MG63 (cell line): ENCODE measurements at regions not wholly inside any gene's neighbourhood (a gene's known extent, or its start where the extent isn't known, plus 50 kb on each side); places are given as distances from the start of the nearest gene placed in this dataset.
A peak's percentile ranks its signal among the peaks of the same experiment; 100 is the strongest.

Experiments used
- DNase-seq: peaks from one replicate; pipeline ENCODE4 v3.0.0-alpha.2; 2020
- H3K27me3 ChIP-seq: fragments of 250-450 bp; sonication (Bioruptor Pico); 2 replicates; pipeline ENCODE4 v1.5.1; 2020; ENCODE audit warnings: mild to moderate bottlenecking, moderate library complexity
- H3K36me3 ChIP-seq: fragments of 250-450 bp; sonication (Bioruptor Pico); 2 replicates; pipeline ENCODE4 v1.5.1; 2020; ENCODE audit warnings: mild to moderate bottlenecking, moderate library complexity
- H3K4me3 ChIP-seq: fragments of 250-450 bp; sonication (Bioruptor Pico); 2 replicates; pipeline ENCODE4 v1.5.1; 2020; ENCODE audit warnings: mild to moderate bottlenecking, moderate library complexity
- H3K9me3 ChIP-seq: fragments of 250-450 bp; sonication (Bioruptor Pico); 2 replicates; pipeline ENCODE4 v1.5.1; 2020; ENCODE audit warnings: mild to moderate bottlenecking, moderate library complexity

DNA sequence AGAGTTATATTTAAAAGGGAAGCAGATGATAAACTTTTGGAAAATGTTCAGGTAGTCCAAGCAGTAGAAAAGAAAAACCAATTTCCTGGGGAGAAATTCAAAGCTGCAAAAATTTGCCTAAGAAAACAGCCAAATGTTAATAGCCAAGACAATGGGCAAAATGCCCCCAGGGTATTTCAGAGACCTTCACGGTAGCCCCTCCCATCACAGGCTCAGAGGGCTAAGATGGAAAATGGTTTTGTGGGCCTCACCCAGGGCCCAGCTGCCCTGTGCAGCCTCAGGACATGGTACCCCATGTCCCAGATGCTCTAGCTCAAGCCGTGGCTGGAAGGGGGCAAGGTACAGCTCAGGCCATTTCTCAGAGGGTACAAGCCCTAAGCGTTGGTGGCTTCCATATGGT lies 391.0 kb downstream of the ZIC4 start:
- Histone ChIP-seq H3K4me3 (no peak overlapping the region), H3K27me3 (no peaks in the 10 kb centered on the region), H3K36me3 (no peaks in the 10 kb centered on the region), H3K9me3 (peaks cover 3% of the 10 kb centered on the region; the same call in 1 of the 2 replicates)
- no peak for DNase-seq

DNA sequence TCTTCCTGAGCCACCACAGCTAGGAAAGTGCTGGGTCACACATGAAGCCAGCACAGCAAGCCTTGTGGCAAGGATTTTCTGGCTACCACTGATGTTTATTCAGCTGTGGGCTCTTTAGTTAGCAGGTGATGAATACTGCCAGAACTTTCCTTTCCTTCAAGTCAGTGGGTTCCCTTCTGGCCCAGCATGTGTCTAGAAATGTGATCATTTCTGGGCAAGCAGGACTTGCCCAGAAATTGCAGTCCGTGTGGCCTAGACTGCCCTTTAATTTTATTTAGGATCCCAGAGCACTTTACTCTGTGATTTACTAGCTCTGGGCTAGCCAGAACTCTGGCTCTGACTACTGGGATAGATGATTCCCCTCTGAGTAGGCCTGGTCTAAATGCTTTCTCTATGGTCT lies 397.5 kb downstream of the ZIC4 start:
- peak; percentile 39 for DNase-seq
- H3K27me3 ChIP-seq = no peaks in the 10 kb centered on the region
- H3K9me3 ChIP-seq = no peaks in the 10 kb centered on the region; the same call in none of the 2 replicates
- no peak overlapping the region for H3K4me3 ChIP-seq
- H3K36me3 ChIP-seq = no peaks in the 10 kb centered on the region

GRCh38 chr3:147008458-147008857 lies 397.9 kb downstream of the ZIC4 start:
- no peaks in the 10 kb centered on the region for H3K27me3 ChIP-seq
- no peak for DNase-seq
- H3K36me3 ChIP-seq = no peaks in the 10 kb centered on the region
- no peaks in the 10 kb centered on the region; the same call in none of the 2 replicates for H3K9me3 ChIP-seq
- no peak overlapping the region for H3K4me3 ChIP-seq

GRCh38 chr3:147007736-147008245 lies 398.6 kb downstream of the ZIC4 start:
- H3K27me3 ChIP-seq = no peaks in the 10 kb centered on the region
- DNase-seq = no peak
- H3K4me3 ChIP-seq = no peak overlapping the region
- H3K9me3 ChIP-seq = no peaks in the 10 kb centered on the region; the same call in none of the 2 replicates
- no peaks in the 10 kb centered on the region for H3K36me3 ChIP-seq

DNA sequence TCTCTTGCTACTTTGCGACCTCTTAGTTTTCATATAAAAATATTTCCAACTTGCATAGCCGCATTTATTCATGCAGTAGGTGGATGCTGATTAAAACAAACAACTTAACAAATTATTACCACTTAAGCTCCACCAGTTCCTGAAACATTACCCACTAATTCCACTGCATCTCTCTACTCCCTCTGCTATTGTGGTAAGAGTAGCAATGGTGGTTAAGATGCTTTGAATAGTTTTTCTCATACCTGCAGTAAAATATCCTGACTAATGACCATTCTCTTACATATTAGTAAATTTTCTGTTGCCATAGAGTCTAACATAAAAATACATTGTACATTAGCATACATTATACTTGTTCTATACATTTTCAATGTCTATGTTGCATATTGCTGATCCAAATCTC lies 397.6 kb upstream of the PLSCR5 start:
- Histone ChIP-seq H3K36me3 (no peaks in the 10 kb centered on the region), H3K9me3 (no peaks in the 10 kb centered on the region; the same call in none of the 2 replicates), H3K4me3 (no peak overlapping the region), H3K27me3 (no peaks in the 10 kb centered on the region)
- DNase-seq = no peak

GRCh38 chr3:147000274-147000673 lies 395.1 kb upstream of the PLSCR5 start:
- no peaks in the 10 kb centered on the region for H3K27me3 ChIP-seq
- DNase-seq = no peak
- H3K4me3 ChIP-seq = no peak overlapping the region
- H3K36me3 ChIP-seq = no peaks in the 10 kb centered on the region
- peaks cover 5% of the 10 kb centered on the region for H3K9me3 ChIP-seq

DNA sequence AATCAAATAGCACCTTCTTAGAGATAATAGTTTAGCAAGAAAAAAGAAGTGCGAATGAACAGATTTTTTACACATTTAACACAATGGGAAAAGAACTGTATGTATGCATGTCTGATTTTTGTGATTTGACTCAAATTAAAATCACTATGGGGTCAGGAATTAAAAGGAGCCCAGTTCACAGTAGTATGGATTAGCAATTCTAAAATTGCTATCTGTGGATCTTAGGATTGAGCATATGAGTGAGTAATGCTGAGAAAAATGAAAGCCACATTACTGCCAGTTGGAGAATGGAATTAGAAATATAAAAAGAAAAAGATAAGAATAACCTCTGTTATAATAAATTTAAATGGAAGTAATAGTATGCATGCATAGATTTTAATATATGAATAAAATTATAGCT lies 386.8 kb upstream of the PLSCR5 start:
- no peaks in the 10 kb centered on the region for H3K36me3 ChIP-seq
- H3K27me3 ChIP-seq = no peaks in the 10 kb centered on the region
- DNase-seq = no peak
- H3K9me3 ChIP-seq = peaks cover 5% of the 10 kb centered on the region
- H3K4me3 ChIP-seq = no peak overlapping the region

- H3K27me3 ChIP-seq = no peaks in the 10 kb centered on the region
- no peak overlapping the region for H3K4me3 ChIP-seq
- H3K9me3 ChIP-seq = 0 out of 2 replicates have a peak, but pooled peaks cover 2% of the 10 kb centered on the region
- no peaks in the 10 kb centered on the region for H3K36me3 ChIP-seq
- DNase-seq = no peak
Observed at GRCh38 chr3:146975476-146975875, 370.3 kb upstream of the PLSCR5 start.

- Histone ChIP-seq H3K36me3 (no peaks in the 10 kb centered on the region), H3K27me3 (no peaks in the 10 kb centered on the region), H3K9me3 (0 out of 2 replicates have a peak, but pooled peaks cover 2% of the 10 kb centered on the region), H3K4me3 (no peak overlapping the region)
- DNase-seq = no peak
Observed at GRCh38 chr3:146975032-146975431, 369.9 kb upstream of the PLSCR5 start.

DNA sequence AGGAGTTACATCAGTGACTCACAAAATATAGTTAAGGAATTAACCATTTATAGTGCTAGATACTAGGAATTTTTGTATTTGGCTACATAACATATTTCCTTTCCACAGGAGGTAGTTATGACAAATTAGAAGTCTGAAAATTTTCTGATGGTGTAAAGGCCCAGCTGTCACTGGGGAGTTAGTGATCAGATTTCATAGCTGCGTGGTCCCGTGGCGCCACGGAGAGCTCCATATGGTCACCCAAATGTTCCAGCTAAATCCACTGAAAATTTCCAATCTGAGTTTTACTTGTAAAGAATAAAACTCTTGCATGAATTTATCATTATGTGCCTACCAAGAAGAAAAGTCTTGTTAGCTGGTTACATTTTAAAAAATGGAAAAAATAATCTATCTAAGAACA lies 368.9 kb upstream of the PLSCR5 start:
- no peak for DNase-seq
- Histone ChIP-seq H3K4me3 (no peak overlapping the region), H3K27me3 (no peaks in the 10 kb centered on the region), H3K9me3 (0 out of 2 replicates have a peak, but pooled peaks cover 2% of the 10 kb centered on the region), H3K36me3 (no peaks in the 10 kb centered on the region)

DNA sequence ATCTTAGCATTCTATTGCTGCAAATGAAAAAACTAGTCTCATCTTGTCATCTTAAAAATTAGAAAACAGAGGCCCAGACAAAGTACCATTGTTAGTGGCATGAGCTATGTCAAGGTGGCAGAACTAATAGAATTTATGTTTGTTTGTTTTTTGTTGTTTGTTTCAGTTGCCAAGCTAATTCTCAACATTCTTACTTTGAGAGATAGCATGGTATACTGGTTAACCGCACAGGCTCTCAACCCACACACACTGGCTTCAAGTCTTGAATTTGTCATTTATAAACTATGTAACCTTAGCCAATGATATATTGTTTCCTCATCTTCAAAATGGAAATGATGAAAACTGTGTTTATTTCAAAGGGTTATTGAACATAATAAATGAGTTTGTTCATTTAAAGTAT lies 367.6 kb upstream of the PLSCR5 start:
- no peak overlapping the region for H3K4me3 ChIP-seq
- DNase-seq = peak; percentile 42
- H3K9me3 ChIP-seq = 0 out of 2 replicates have a peak, but pooled peaks cover 2% of the 10 kb centered on the region
- no peaks in the 10 kb centered on the region for H3K27me3 ChIP-seq
- no peaks in the 10 kb centered on the region for H3K36me3 ChIP-seq

DNA sequence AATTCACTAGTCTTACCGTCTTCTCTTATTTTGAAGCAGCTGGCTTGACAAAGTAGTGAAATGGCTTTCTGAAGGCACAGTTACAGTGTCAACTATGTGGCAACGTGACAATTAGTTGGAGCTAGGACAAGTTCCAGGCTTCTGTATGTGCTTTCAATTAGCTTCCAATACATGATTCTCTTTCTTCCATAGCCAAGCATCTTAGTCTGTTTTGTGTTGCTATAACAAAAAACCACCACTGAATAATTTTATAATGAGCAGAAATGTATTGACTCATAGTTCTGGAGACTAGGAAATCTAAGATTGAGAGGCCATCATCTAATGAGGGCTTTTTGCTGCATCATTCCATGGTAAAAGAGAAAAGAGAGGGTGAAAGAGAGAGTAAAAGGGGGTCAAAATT lies 365.1 kb upstream of the PLSCR5 start:
- DNase-seq = no peak
- Histone ChIP-seq H3K36me3 (0 out of 2 replicates have a peak, but pooled peaks cover 3% of the 10 kb centered on the region), H3K9me3 (peaks cover 7% of the 10 kb centered on the region), H3K4me3 (no peak overlapping the region), H3K27me3 (no peaks in the 10 kb centered on the region)

DNA sequence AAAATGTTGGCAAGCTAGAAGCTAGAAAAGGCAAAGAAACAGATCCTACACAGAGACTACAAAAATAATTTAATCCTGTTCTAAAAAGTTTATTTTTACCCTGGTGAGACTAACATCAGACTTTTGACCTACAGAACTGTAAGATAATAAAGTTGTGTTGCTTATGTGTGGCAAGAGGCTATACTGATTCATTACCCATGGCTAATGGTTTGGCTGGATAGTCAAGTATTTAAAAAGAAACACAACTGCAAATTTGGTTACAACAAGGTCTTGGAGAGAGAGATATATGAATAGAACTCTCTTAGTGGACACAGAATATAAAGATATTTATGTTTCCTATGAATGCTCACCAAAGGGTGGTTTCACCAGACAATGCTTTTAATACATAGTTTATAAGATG lies 364.2 kb upstream of the PLSCR5 start:
- DNase-seq = no peak
- no peak overlapping the region for H3K4me3 ChIP-seq
- no peaks in the 10 kb centered on the region for H3K27me3 ChIP-seq
- peaks cover 7% of the 10 kb centered on the region for H3K9me3 ChIP-seq
- 0 out of 2 replicates have a peak, but pooled peaks cover 3% of the 10 kb centered on the region for H3K36me3 ChIP-seq

DNA sequence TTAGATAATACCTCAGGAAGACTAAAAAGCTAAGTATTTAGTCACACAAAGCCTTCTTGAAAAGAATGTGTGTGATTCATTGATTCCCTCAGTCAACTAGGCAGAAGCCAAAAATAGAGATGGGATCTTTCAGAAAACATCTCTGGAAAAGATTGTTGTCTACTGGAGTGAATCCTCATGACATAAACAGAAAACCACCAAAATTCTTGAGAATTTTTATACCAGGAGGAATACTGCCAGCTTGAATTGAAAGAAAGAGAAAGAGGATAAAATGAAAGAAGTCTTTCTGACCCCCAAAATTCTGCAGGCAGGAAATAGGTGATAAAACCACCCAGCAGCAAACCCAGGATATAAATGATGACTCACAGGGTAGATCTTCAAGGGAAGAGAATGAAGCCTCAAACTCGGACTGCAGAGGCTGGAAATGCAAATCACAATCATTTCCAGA lies 363.1 kb upstream of the PLSCR5 start:
- Histone ChIP-seq H3K27me3 (no peaks in the 10 kb centered on the region), H3K4me3 (peak overlapping the region; percentile 8), H3K9me3 (peaks cover 7% of the 10 kb centered on the region), H3K36me3 (0 out of 2 replicates have a peak, but pooled peaks cover 3% of the 10 kb centered on the region)
- peak; percentile 57 for DNase-seq

DNA sequence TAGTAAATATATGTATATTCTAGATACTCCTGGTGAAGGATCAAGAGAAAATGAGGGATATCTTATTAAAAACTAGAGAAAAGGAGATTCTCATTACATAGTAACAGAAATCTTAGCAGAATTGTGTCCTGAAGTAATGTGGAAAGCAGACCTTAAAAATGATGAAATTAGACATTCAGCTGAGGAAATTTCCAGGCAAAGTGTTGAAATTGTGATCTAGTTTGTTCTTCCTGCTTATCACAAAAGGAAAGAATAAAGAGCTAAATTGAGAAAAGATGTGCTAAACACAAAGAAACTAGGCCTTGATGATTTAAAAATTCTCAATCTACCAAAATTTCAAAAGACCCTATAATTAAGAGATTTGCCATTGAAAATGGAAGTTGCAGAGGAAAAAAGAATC lies 362.6 kb upstream of the PLSCR5 start:
- DNase-seq = no peak
- Histone ChIP-seq H3K36me3 (0 out of 2 replicates have a peak, but pooled peaks cover 3% of the 10 kb centered on the region), H3K4me3 (no peak overlapping the region), H3K9me3 (peaks cover 7% of the 10 kb centered on the region), H3K27me3 (no peaks in the 10 kb centered on the region)

DNA sequence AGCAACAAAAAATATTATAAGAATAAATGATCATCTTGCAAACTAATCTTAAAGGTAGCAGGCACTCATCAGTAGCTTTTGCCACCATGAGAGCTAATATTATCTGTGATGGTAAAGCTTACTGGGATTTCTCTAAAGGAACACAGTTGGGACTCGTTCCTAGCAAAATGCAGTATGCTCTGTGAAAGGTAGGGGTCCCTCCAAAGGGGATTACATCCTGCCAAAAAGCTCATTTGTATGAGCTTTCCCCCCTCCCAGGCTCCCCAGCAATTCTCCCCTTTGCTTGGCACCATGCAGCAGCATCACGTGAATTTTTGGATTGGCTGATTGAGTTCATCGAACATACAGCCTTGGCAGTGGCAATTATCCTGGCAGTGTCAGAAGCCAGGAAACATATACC lies 361.0 kb upstream of the PLSCR5 start:
- DNase-seq = no peak
- peaks cover 6% of the 10 kb centered on the region for H3K9me3 ChIP-seq
- H3K4me3 ChIP-seq = no peak overlapping the region
- 0 out of 2 replicates have a peak, but pooled peaks cover 3% of the 10 kb centered on the region for H3K36me3 ChIP-seq
- H3K27me3 ChIP-seq = no peaks in the 10 kb centered on the region

DNA sequence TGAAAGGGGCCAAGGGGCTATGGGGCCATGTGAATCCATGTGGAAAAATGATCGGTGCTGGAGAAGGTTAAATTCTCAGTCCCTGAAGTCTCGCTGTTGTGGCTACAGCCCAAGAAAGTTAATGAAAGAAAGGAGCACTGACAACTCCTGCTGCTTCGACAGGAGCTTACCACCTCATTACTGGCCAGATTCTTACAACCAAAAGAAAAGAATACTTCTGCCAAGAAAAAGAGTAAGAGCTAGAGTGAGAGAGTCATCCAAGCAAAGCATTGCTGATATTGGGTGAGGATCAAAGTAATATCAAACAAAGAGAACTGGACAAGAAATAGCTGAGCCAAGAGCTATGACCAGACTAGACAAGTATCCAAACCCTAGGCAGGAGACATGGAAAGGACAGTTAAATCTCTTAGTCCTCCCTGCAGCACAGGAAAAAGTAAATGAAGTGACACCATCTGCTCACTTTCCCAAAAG lies 348.4 kb upstream of the PLSCR5 start:
- no peak overlapping the region for H3K4me3 ChIP-seq
- H3K36me3 ChIP-seq = no peaks in the 10 kb centered on the region
- H3K27me3 ChIP-seq = no peaks in the 10 kb centered on the region

DNA sequence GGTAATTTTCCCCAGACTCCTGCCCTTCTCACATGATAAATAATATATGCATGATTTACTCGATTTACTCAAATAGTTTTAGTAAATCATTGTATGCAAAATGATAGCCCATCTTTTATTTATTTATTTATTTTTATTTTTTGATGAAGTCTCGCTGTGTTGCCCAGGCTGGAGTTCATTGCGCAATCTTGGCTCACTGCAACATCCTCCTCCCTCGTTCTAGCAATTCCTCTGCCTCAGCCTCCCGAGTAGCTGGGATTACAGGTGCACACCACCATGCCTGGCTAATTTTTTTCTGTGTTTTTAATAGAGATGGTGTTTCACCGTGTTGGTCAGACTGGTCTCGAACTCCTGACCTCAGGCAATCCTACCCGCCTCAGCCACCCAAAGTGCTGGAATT lies 343.8 kb upstream of the PLSCR5 start:
- no peaks in the 10 kb centered on the region for H3K9me3 ChIP-seq
- DNase-seq = no peak
- H3K36me3 ChIP-seq = no peaks in the 10 kb centered on the region
- no peaks in the 10 kb centered on the region for H3K27me3 ChIP-seq
- H3K4me3 ChIP-seq = no peak overlapping the region

More for the DNA sequence above, 348.4 kb upstream of the PLSCR5 start:
- peak; percentile 62 for DNase-seq
- no peaks in the 10 kb centered on the region for H3K9me3 ChIP-seq
